ENCODE measurements at regions not wholly inside any gene's neighbourhood (a gene's known extent, or its start where the extent isn't known, plus 50 kb on each side); places are given as distances from the start of the nearest gene placed in this dataset.

- peaks cover 0 to 10% (median 2%) of the 10 kb centered on the region in 4 donors for H3K9me3 ChIP-seq
- 59 to 91% methylated on average over 1 of the region's 1 CpG for WGBS, 2 donors
- H3K36me3 ChIP-seq = no peaks in the 10 kb centered on the region
- H3K27ac ChIP-seq = no peak overlapping the region
- no peak for DNase-seq
- no peak overlapping the region for H3K4me3 ChIP-seq
- intact Hi-C loops (cut with DNase I) = no loop called here
- no peak for TF ChIP-seq POLR2AphosphoS5 (IDR thresholded peaks at IDR 0.05)
- TF ChIP-seq POLR2A (IDR thresholded peaks at IDR 0.05) = no peak
- TF ChIP-seq CTCF (IDR thresholded peaks at IDR 0.05) = no peak
- no peak for TF ChIP-seq EP300 (IDR thresholded peaks at IDR 0.05)
- no peaks in the 10 kb centered on the region for H3K27me3 ChIP-seq
- H3K4me1 ChIP-seq = no peaks in the 10 kb centered on the region
Observed at GRCh38 chr6:165864925-165865324, 201.9 kb upstream of the PDE10A start.

- DNase-seq = no peak
- intact Hi-C loops (cut with DNase I) = no loop called here
- Histone ChIP-seq H3K27me3 (no peaks in the 10 kb centered on the region), H3K27ac (no peak overlapping the region), H3K4me3 (no peak overlapping the region), H3K9me3 (peaks cover 0 to 6% (median 2%) of the 10 kb centered on the region in 4 donors), H3K36me3 (no peaks in the 10 kb centered on the region), H3K4me1 (peaks cover 0 to 1% (median 0%) of the 10 kb centered on the region in 4 donors)
- TF ChIP-seq EP300 (IDR thresholded peaks at IDR 0.05) (no peak), CTCF (IDR thresholded peaks at IDR 0.05) (no peak), POLR2AphosphoS5 (IDR thresholded peaks at IDR 0.05) (no peak), POLR2A (IDR thresholded peaks at IDR 0.05) (no peak)
Observed at GRCh38 chr6:165864218-165864617, 201.2 kb upstream of the PDE10A start.

GRCh38 chr6:165863801-165864200 is 200.8 kb upstream of the PDE10A start:
- WGBS, 2 donors = 59 to 75% methylated on average over 3 of the region's 3 CpGs

GRCh38 chr6:165862813-165863212 is 199.8 kb upstream of the PDE10A start:
- no peak for DNase-seq
- Histone ChIP-seq H3K9me3 (peaks cover 0 to 6% (median 2%) of the 10 kb centered on the region in 4 donors), H3K27ac (no peak overlapping the region), H3K36me3 (no peaks in the 10 kb centered on the region), H3K4me3 (no peak overlapping the region), H3K4me1 (peaks cover 0 to 15% (median 6%) of the 10 kb centered on the region in 4 donors), H3K27me3 (no peaks in the 10 kb centered on the region)
- TF ChIP-seq POLR2AphosphoS5 (IDR thresholded peaks at IDR 0.05) (no peak), POLR2A (IDR thresholded peaks at IDR 0.05) (no peak), CTCF (IDR thresholded peaks at IDR 0.05) (no peak), EP300 (IDR thresholded peaks at IDR 0.05) (no peak)
- intact Hi-C loops (cut with DNase I) = no loop called here
- WGBS, 2 donors = 69 to 77% methylated on average over 4 of the region's 4 CpGs

More at GRCh38 chr6:165863801-165864200, 200.8 kb upstream of the PDE10A start:
- intact Hi-C loops (cut with DNase I) = no loop called here
- H3K27ac ChIP-seq = no peak overlapping the region
- H3K4me3 ChIP-seq = no peak overlapping the region
- H3K9me3 ChIP-seq = peaks cover 0 to 6% (median 2%) of the 10 kb centered on the region in 4 donors
- H3K36me3 ChIP-seq = no peaks in the 10 kb centered on the region
- H3K27me3 ChIP-seq = no peaks in the 10 kb centered on the region
- TF ChIP-seq CTCF (IDR thresholded peaks at IDR 0.05) = no peak
- TF ChIP-seq POLR2AphosphoS5 (IDR thresholded peaks at IDR 0.05) = no peak
- no peak for TF ChIP-seq EP300 (IDR thresholded peaks at IDR 0.05)
- no peak for TF ChIP-seq POLR2A (IDR thresholded peaks at IDR 0.05)
- peaks cover 0 to 6% (median 1%) of the 10 kb centered on the region in 4 donors for H3K4me1 ChIP-seq
- no peak for DNase-seq

GRCh38 chr6:165861226-165861625 is 198.2 kb upstream of the PDE10A start:
- Histone ChIP-seq H3K27me3 (no peaks in the 10 kb centered on the region), H3K36me3 (no peaks in the 10 kb centered on the region), H3K9me3 (peaks cover 0 to 4% (median 0%) of the 10 kb centered on the region in 4 donors), H3K4me1 (peaks cover 0 to 26% (median 11%) of the 10 kb centered on the region in 4 donors), H3K27ac (no peak overlapping the region), H3K4me3 (no peak overlapping the region)
- no peak for TF ChIP-seq EP300 (IDR thresholded peaks at IDR 0.05)
- no peak for TF ChIP-seq POLR2AphosphoS5 (IDR thresholded peaks at IDR 0.05)
- TF ChIP-seq CTCF (IDR thresholded peaks at IDR 0.05) = no peak
- TF ChIP-seq POLR2A (IDR thresholded peaks at IDR 0.05) = no peak
- intact Hi-C loops (cut with DNase I) = no loop called here
- WGBS, 2 donors = 63 to 68% methylated on average over 6 of the region's 6 CpGs
- DNase-seq = no peak
